Epithelial cell of prostate (primary cell): ENCODE measurements at regions not wholly inside any gene's neighbourhood (a gene's known extent, or its start where the extent isn't known, plus 50 kb on each side); places are given as distances from the start of the nearest gene placed in this dataset.
"Not testable (repeated sequence)": the region's sequence is repeated elsewhere in the genome, so short reads cannot be mapped to it uniquely, and the experiment has no call there.

Experiments
- DNase-seq: peaks from one replicate; pipeline ENCODE4 v3.0.0-alpha.2; 2011; ENCODE audit warnings: low read depth, low spot score
- H3K27ac ChIP-seq: fragments of 450-650 bp; 2 replicates; pipeline ENCODE4 v1.5.1; 2017; ENCODE audit warnings: mild to moderate bottlenecking

GRCh38 chr6:86872810-86873209 is 64.5 kb upstream of the HTR1E start:
- DNase-seq, H3K27ac ChIP-seq: not testable (repeated sequence)

GRCh38 chr6:86871681-86872080 is 65.6 kb upstream of the HTR1E start:
- no peak for DNase-seq
- no peak overlapping the region for H3K27ac ChIP-seq

GRCh38 chr6:86869500-86869899 is 67.8 kb upstream of the HTR1E start:
- DNase-seq: no peak
- H3K27ac ChIP-seq: no peak overlapping the region

- no peak overlapping the region for H3K27ac ChIP-seq
- no peak for DNase-seq
Measured at GRCh38 chr6:86859513-86859912, 77.8 kb upstream of the HTR1E start.

- no peak overlapping the region for H3K27ac ChIP-seq
- no peak for DNase-seq
Measured at GRCh38 chr6:86858970-86859369, 78.4 kb upstream of the HTR1E start.

- H3K27ac ChIP-seq: no peak overlapping the region
- no peak for DNase-seq
Measured at GRCh38 chr6:86857783-86858182, 79.5 kb upstream of the HTR1E start.

- no peak for DNase-seq
- H3K27ac ChIP-seq: no peak overlapping the region
Measured at GRCh38 chr6:86856937-86857563, 80.3 kb upstream of the HTR1E start.

GRCh38 chr6:86856379-86856778 is 80.9 kb upstream of the HTR1E start:
- H3K27ac ChIP-seq: no peak overlapping the region
- no peak for DNase-seq

GRCh38 chr6:86848986-86849385 is 88.3 kb upstream of the HTR1E start:
- H3K27ac ChIP-seq: no peak overlapping the region
- DNase-seq: no peak

- DNase-seq: no peak
- no peak overlapping the region for H3K27ac ChIP-seq
Measured at GRCh38 chr6:86832686-86833085, 104.6 kb upstream of the HTR1E start.

- H3K27ac ChIP-seq: no peak overlapping the region
- DNase-seq: no peak
Measured at GRCh38 chr6:86825436-86825835, 111.9 kb upstream of the HTR1E start.

- no peak overlapping the region for H3K27ac ChIP-seq
- no peak for DNase-seq
Measured at GRCh38 chr6:86822747-86823146, 114.6 kb upstream of the HTR1E start.

GRCh38 chr6:86820750-86821149 is 116.6 kb upstream of the HTR1E start:
- no peak overlapping the region for H3K27ac ChIP-seq
- no peak for DNase-seq

GRCh38 chr6:86793649-86794048 is 143.7 kb upstream of the HTR1E start:
- no peak overlapping the region for H3K27ac ChIP-seq
- no peak for DNase-seq

- H3K27ac ChIP-seq: no peak overlapping the region
- no peak for DNase-seq
Measured at GRCh38 chr6:86791476-86791875, 145.9 kb upstream of the HTR1E start.

GRCh38 chr6:86789779-86790411 is 147.4 kb upstream of the HTR1E start:
- H3K27ac ChIP-seq: no peak overlapping the region
- no peak for DNase-seq

- DNase-seq: no peak
- no peak overlapping the region for H3K27ac ChIP-seq
Measured at GRCh38 chr6:86782328-86782727, 155.0 kb upstream of the HTR1E start.

GRCh38 chr6:86780923-86781322 is 156.4 kb upstream of the HTR1E start:
- no peak overlapping the region for H3K27ac ChIP-seq
- DNase-seq: no peak

GRCh38 chr6:86775893-86776292 is 161.4 kb upstream of the HTR1E start:
- DNase-seq: no peak
- H3K27ac ChIP-seq: no peak overlapping the region

GRCh38 chr6:86765211-86765610 is 172.1 kb upstream of the HTR1E start:
- DNase-seq: no peak
- no peak overlapping the region for H3K27ac ChIP-seq

GRCh38 chr6:86759953-86760352 is 177.4 kb upstream of the HTR1E start:
- DNase-seq, H3K27ac ChIP-seq: not testable (repeated sequence)

- no peak overlapping the region for H3K27ac ChIP-seq
- DNase-seq: no peak
Measured at GRCh38 chr6:86756640-86757229, 180.6 kb upstream of the HTR1E start.
